WTC11 (cell line): ENCODE measurements at regions not wholly inside any gene's neighbourhood (a gene's known extent, or its start where the extent isn't known, plus 50 kb on each side); places are given as distances from the start of the nearest gene placed in this dataset.

Experiments
- AR ChIP-seq: fragments of 250-450 bp; sonication (Bioruptor Pico); IDR thresholded peaks from 2 replicates; pipeline ENCODE4 v1.9.0; 2021; ENCODE audit warnings: mild to moderate bottlenecking
- CTCF ChIP-seq: fragments of 200-600 bp; IDR thresholded peaks from 2 replicates; pipeline ENCODE4 v1.8.0; 2022; ENCODE audit warnings: antibody characterized with exemption
- FOXP1 ChIP-seq: sonication (generic); formaldehyde crosslinking; IDR thresholded peaks from 2 replicates; pipeline ENCODE4 v1.8.0; 2022; ENCODE audit warnings: missing genetic modification reagents, mild to moderate bottlenecking, moderate library complexity, borderline replicate concordance
- GABPB1 ChIP-seq: sonication (generic); formaldehyde crosslinking; IDR thresholded peaks from 2 replicates; pipeline ENCODE4 v1.8.1; 2023; ENCODE audit warnings: mild to moderate bottlenecking, missing genetic modification reagents
- NR1H2 ChIP-seq: sonication (generic); formaldehyde crosslinking; IDR thresholded peaks from 2 replicates; pipeline ENCODE4 v1.9.0; 2021; ENCODE audit warnings: mild to moderate bottlenecking, moderate library complexity, missing genetic modification reagents
- NR3C1 ChIP-seq: sonication (generic); formaldehyde crosslinking; conservative IDR thresholded peaks from 2 replicates; pipeline ENCODE4 v1.8.1; 2023; ENCODE audit warnings: low read depth, mild to moderate bottlenecking, missing genetic modification reagents
- PRRX2 ChIP-seq: fragments of 250-450 bp; sonication (Bioruptor Pico); IDR thresholded peaks from 2 replicates; pipeline ENCODE4 v1.8.0; 2021; ENCODE audit warnings: mild to moderate bottlenecking
- RELA ChIP-seq: sonication (generic); formaldehyde crosslinking; IDR thresholded peaks from 2 replicates; pipeline ENCODE4 v1.8.1; 2022; ENCODE audit warnings: missing genetic modification reagents, mild to moderate bottlenecking, borderline replicate concordance
- SMAD3 ChIP-seq: sonication (generic); formaldehyde crosslinking; IDR thresholded peaks from 2 replicates; pipeline ENCODE4 v1.8.0; 2022; ENCODE audit warnings: missing genetic modification reagents, mild to moderate bottlenecking, borderline replicate concordance
- SP1 ChIP-seq: sonication (generic); formaldehyde crosslinking; conservative IDR thresholded peaks from 2 replicates; pipeline ENCODE4 v1.8.1; 2022; ENCODE audit warnings: missing genetic modification reagents
- ZNF281 ChIP-seq: sonication (generic); formaldehyde crosslinking; IDR thresholded peaks from 2 replicates; pipeline ENCODE4 v1.8.0; 2023; ENCODE audit warnings: mild to moderate bottlenecking, missing genetic modification reagents
- ZNF512 ChIP-seq: sonication (generic); formaldehyde crosslinking; IDR thresholded peaks from 2 replicates; pipeline ENCODE4 v1.8.1; 2022; ENCODE audit warnings: missing genetic modification reagents, borderline replicate concordance

DNA sequence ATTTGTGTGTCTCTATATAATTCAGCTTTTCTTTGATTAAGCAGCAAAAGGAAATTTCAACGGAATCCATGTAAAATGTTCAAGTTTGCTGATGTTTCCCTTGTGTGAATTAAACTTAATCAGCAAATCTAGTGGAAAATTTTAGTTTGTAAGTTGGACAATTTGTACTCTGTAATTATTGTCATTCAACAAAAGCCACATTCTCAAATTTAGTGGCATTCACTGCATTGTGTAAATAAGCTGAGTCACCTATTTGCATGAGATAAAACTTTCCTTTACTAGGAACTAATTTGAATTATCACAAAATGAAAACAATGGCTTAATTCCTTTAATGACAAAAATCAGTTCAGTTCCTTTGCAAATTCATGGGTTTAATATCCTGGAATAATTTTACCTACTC is 784.2 kb upstream of the CCDC179 start:
- TF ChIP-seq CTCF: no peak
- no peak for TF ChIP-seq AR
- no peak for TF ChIP-seq NR3C1
- TF ChIP-seq ZNF512: no peak
- no peak for TF ChIP-seq SMAD3 (CRISPR knock-in tag)
- no peak for TF ChIP-seq ZNF281
- TF ChIP-seq SP1 (CRISPR knock-in tag): no peak
- TF ChIP-seq GABPB1: no peak
- no peak for TF ChIP-seq FOXP1
- no peak for TF ChIP-seq RELA (CRISPR knock-in tag)
- TF ChIP-seq PRRX2: no peak
- no peak for TF ChIP-seq NR1H2
